ENCODE measurements at regions not wholly inside any gene's neighbourhood (a gene's known extent, or its start where the extent isn't known, plus 50 kb on each side); places are given as distances from the start of the nearest gene placed in this dataset.
"Not testable (repeated sequence)": the region's sequence is repeated elsewhere in the genome, so short reads cannot be mapped to it uniquely, and the experiment has no call there.

- no peak overlapping the region for H3K4me3 ChIP-seq (ENCODE audit: low read length)
- H3K9ac ChIP-seq (ENCODE audit: low read length) = no peak overlapping the region
- H3K9me3 ChIP-seq (ENCODE audit: control insufficient read depth, low read length) = no peaks in the 10 kb centered on the region
Measured at GRCh38 chr3:107446706-107447105, 69.5 kb downstream of the CCDC54 start.

GRCh38 chr3:107450254-107450893, 72.4 kb upstream of the BBX start:
- H3K27me3 ChIP-seq (ENCODE audit: control insufficient read depth, insufficient read depth, low read length) = no peaks in the 10 kb centered on the region
- no peaks in the 10 kb centered on the region for H3K4me1 ChIP-seq (ENCODE audit: control insufficient read depth, insufficient read depth, low read length)
- H3K36me3 ChIP-seq (ENCODE audit: control insufficient read depth, insufficient read depth, low read length) = no peaks in the 10 kb centered on the region
- no peak overlapping the region for H3K9ac ChIP-seq (ENCODE audit: low read length)
- no peak overlapping the region for H3K4me3 ChIP-seq (ENCODE audit: low read length)
- no peaks in the 10 kb centered on the region for H3K9me3 ChIP-seq (ENCODE audit: control insufficient read depth, low read length)

More at GRCh38 chr3:107446706-107447105, 69.5 kb downstream of the CCDC54 start:
- Histone ChIP-seq H3K36me3 (ENCODE audit: control insufficient read depth, insufficient read depth, low read length) (no peaks in the 10 kb centered on the region), H3K4me1 (ENCODE audit: control insufficient read depth, insufficient read depth, low read length) (no peaks in the 10 kb centered on the region), H3K27me3 (ENCODE audit: control insufficient read depth, insufficient read depth, low read length) (no peaks in the 10 kb centered on the region)

- no peak overlapping the region for H3K4me3 ChIP-seq (ENCODE audit: low read length)
- no peaks in the 10 kb centered on the region for H3K9me3 ChIP-seq (ENCODE audit: control insufficient read depth, low read length)
- H3K4me1 ChIP-seq (ENCODE audit: control insufficient read depth, insufficient read depth, low read length) = no peaks in the 10 kb centered on the region
- no peaks in the 10 kb centered on the region for H3K36me3 ChIP-seq (ENCODE audit: control insufficient read depth, insufficient read depth, low read length)
- H3K9ac ChIP-seq (ENCODE audit: low read length) = no peak overlapping the region
- H3K27me3 ChIP-seq (ENCODE audit: control insufficient read depth, insufficient read depth, low read length) = no peaks in the 10 kb centered on the region
Measured at GRCh38 chr3:107452436-107452835, 70.3 kb upstream of the BBX start.

GRCh38 chr3:107453504-107453903, 69.3 kb upstream of the BBX start:
- Histone ChIP-seq H3K9me3 (ENCODE audit: control insufficient read depth, low read length) (no peaks in the 10 kb centered on the region), H3K4me1 (ENCODE audit: control insufficient read depth, insufficient read depth, low read length) (no peaks in the 10 kb centered on the region), H3K4me3 (ENCODE audit: low read length) (no peak overlapping the region), H3K9ac (ENCODE audit: low read length) (no peak overlapping the region), H3K36me3 (ENCODE audit: control insufficient read depth, insufficient read depth, low read length) (no peaks in the 10 kb centered on the region), H3K27me3 (ENCODE audit: control insufficient read depth, insufficient read depth, low read length) (no peaks in the 10 kb centered on the region)

- no peaks in the 10 kb centered on the region for H3K36me3 ChIP-seq (ENCODE audit: control insufficient read depth, insufficient read depth, low read length)
- no peaks in the 10 kb centered on the region for H3K4me1 ChIP-seq (ENCODE audit: control insufficient read depth, insufficient read depth, low read length)
- no peak overlapping the region for H3K9ac ChIP-seq (ENCODE audit: low read length)
- H3K27me3 ChIP-seq (ENCODE audit: control insufficient read depth, insufficient read depth, low read length) = no peaks in the 10 kb centered on the region
- H3K9me3 ChIP-seq (ENCODE audit: control insufficient read depth, low read length) = no peaks in the 10 kb centered on the region
- H3K4me3 ChIP-seq (ENCODE audit: low read length) = no peak overlapping the region
Measured at GRCh38 chr3:107455621-107456020, 67.1 kb upstream of the BBX start.

GRCh38 chr3:107456501-107456900, 66.3 kb upstream of the BBX start:
- Histone ChIP-seq H3K4me3 (ENCODE audit: low read length) (no peak overlapping the region), H3K9me3 (ENCODE audit: control insufficient read depth, low read length) (no peaks in the 10 kb centered on the region), H3K36me3 (ENCODE audit: control insufficient read depth, insufficient read depth, low read length) (no peaks in the 10 kb centered on the region), H3K4me1 (ENCODE audit: control insufficient read depth, insufficient read depth, low read length) (no peaks in the 10 kb centered on the region), H3K27me3 (ENCODE audit: control insufficient read depth, insufficient read depth, low read length) (no peaks in the 10 kb centered on the region), H3K9ac (ENCODE audit: low read length) (no peak overlapping the region)

- Histone ChIP-seq H3K4me1 (ENCODE audit: control insufficient read depth, insufficient read depth, low read length) (no peaks in the 10 kb centered on the region), H3K9me3 (ENCODE audit: control insufficient read depth, low read length) (no peaks in the 10 kb centered on the region), H3K9ac (ENCODE audit: low read length) (no peak overlapping the region), H3K4me3 (ENCODE audit: low read length) (no peak overlapping the region), H3K36me3 (ENCODE audit: control insufficient read depth, insufficient read depth, low read length) (no peaks in the 10 kb centered on the region), H3K27me3 (ENCODE audit: control insufficient read depth, insufficient read depth, low read length) (no peaks in the 10 kb centered on the region)
Measured at GRCh38 chr3:107458871-107459270, 63.9 kb upstream of the BBX start.

- Histone ChIP-seq H3K9me3 (ENCODE audit: control insufficient read depth, low read length) (no peaks in the 10 kb centered on the region), H3K9ac (ENCODE audit: low read length) (no peak overlapping the region), H3K27me3 (ENCODE audit: control insufficient read depth, insufficient read depth, low read length) (no peaks in the 10 kb centered on the region), H3K4me1 (ENCODE audit: control insufficient read depth, insufficient read depth, low read length) (no peaks in the 10 kb centered on the region), H3K36me3 (ENCODE audit: control insufficient read depth, insufficient read depth, low read length) (no peaks in the 10 kb centered on the region), H3K4me3 (ENCODE audit: low read length) (no peak overlapping the region)
Measured at GRCh38 chr3:107461721-107462120, 61.0 kb upstream of the BBX start.

- Histone ChIP-seq H3K9me3 (ENCODE audit: control insufficient read depth, low read length) (no peaks in the 10 kb centered on the region), H3K27me3 (ENCODE audit: control insufficient read depth, insufficient read depth, low read length) (no peaks in the 10 kb centered on the region), H3K4me1 (ENCODE audit: control insufficient read depth, insufficient read depth, low read length) (no peaks in the 10 kb centered on the region), H3K9ac (ENCODE audit: low read length) (no peak overlapping the region), H3K4me3 (ENCODE audit: low read length) (no peak overlapping the region), H3K36me3 (ENCODE audit: control insufficient read depth, insufficient read depth, low read length) (no peaks in the 10 kb centered on the region)
Measured at GRCh38 chr3:107464037-107464436, 58.7 kb upstream of the BBX start.

GRCh38 chr3:107465064-107465631, 57.6 kb upstream of the BBX start:
- Histone ChIP-seq H3K9ac (ENCODE audit: low read length) (no peak overlapping the region), H3K9me3 (ENCODE audit: control insufficient read depth, low read length) (no peaks in the 10 kb centered on the region), H3K36me3 (ENCODE audit: control insufficient read depth, insufficient read depth, low read length) (no peaks in the 10 kb centered on the region), H3K4me1 (ENCODE audit: control insufficient read depth, insufficient read depth, low read length) (peaks cover 1% of the 10 kb centered on the region), H3K4me3 (ENCODE audit: low read length) (no peak overlapping the region), H3K27me3 (ENCODE audit: control insufficient read depth, insufficient read depth, low read length) (no peaks in the 10 kb centered on the region)

GRCh38 chr3:107468782-107469181, 54.0 kb upstream of the BBX start:
- no peaks in the 10 kb centered on the region for H3K36me3 ChIP-seq (ENCODE audit: control insufficient read depth, insufficient read depth, low read length)
- H3K9ac ChIP-seq (ENCODE audit: low read length) = no peak overlapping the region
- no peaks in the 10 kb centered on the region for H3K27me3 ChIP-seq (ENCODE audit: control insufficient read depth, insufficient read depth, low read length)
- H3K4me3 ChIP-seq (ENCODE audit: low read length) = no peak overlapping the region
- H3K9me3 ChIP-seq (ENCODE audit: control insufficient read depth, low read length) = no peaks in the 10 kb centered on the region
- H3K4me1 ChIP-seq (ENCODE audit: control insufficient read depth, insufficient read depth, low read length) = peaks cover 12% of the 10 kb centered on the region

GRCh38 chr3:107470496-107470895, 52.3 kb upstream of the BBX start:
- H3K4me1 ChIP-seq (ENCODE audit: control insufficient read depth, insufficient read depth, low read length) = peaks cover 12% of the 10 kb centered on the region
- not testable (repeated sequence) for H3K4me3 ChIP-seq (ENCODE audit: low read length); H3K36me3 ChIP-seq (ENCODE audit: control insufficient read depth, insufficient read depth, low read length)

More at GRCh38 chr3:107470496-107470895, 52.3 kb upstream of the BBX start:
- not testable (repeated sequence) for H3K27me3 ChIP-seq (ENCODE audit: control insufficient read depth, insufficient read depth, low read length); H3K9ac ChIP-seq (ENCODE audit: low read length); H3K9me3 ChIP-seq (ENCODE audit: control insufficient read depth, low read length)

Data from mucosa of stomach (tissue), 1 donor.